ENCODE measurements at regions not wholly inside any gene's neighbourhood (a gene's known extent, or its start where the extent isn't known, plus 50 kb on each side); places are given as distances from the start of the nearest gene placed in this dataset.

- Histone ChIP-seq H3K27me3 (ENCODE audit: insufficient read depth, poor library complexity, severe bottlenecking) (no peaks in the 10 kb centered on the region), H3K27ac (replicated peaks) (no peak overlapping the region), H3K4me3 (replicated peaks; ENCODE audit: insufficient read depth, low read length) (no peak overlapping the region)
- DNase-seq (ENCODE audit: low read depth in 1 of 2, low spot score in 1 of 2), result no peak
- TF ChIP-seq, protein P1, sequence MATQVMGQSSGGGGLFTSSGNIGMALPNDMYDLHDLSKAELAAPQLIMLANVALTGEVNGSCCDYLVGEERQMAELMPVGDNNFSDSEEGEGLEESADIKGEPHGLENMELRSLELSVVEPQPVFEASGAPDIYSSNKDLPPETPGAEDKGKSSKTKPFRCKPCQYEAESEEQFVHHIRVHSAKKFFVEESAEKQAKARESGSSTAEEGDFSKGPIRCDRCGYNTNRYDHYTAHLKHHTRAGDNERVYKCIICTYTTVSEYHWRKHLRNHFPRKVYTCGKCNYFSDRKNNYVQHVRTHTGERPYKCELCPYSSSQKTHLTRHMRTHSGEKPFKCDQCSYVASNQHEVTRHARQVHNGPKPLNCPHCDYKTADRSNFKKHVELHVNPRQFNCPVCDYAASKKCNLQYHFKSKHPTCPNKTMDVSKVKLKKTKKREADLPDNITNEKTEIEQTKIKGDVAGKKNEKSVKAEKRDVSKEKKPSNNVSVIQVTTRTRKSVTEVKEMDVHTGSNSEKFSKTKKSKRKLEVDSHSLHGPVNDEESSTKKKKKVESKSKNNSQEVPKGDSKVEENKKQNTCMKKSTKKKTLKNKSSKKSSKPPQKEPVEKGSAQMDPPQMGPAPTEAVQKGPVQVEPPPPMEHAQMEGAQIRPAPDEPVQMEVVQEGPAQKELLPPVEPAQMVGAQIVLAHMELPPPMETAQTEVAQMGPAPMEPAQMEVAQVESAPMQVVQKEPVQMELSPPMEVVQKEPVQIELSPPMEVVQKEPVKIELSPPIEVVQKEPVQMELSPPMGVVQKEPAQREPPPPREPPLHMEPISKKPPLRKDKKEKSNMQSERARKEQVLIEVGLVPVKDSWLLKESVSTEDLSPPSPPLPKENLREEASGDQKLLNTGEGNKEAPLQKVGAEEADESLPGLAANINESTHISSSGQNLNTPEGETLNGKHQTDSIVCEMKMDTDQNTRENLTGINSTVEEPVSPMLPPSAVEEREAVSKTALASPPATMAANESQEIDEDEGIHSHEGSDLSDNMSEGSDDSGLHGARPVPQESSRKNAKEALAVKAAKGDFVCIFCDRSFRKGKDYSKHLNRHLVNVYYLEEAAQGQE (IDR thresholded peaks at IDR 0.05; ENCODE audit: insufficient replicate concordance, low read depth), result no peak
- TF ChIP-seq SPI1 (IDR thresholded peaks at IDR 0.05; ENCODE audit: borderline replicate concordance, low read depth) (no peak), POLR2AphosphoS5 (IDR thresholded peaks at IDR 0.05; ENCODE audit: low read depth) (no peak), GABPA (IDR thresholded peaks at IDR 0.05; ENCODE audit: low read depth) (no peak), CTCF (IDR thresholded peaks at IDR 0.05; ENCODE audit: insufficient read depth, low read length) (no peak)
Observed at GRCh38 chr4:45663628-45664081, 460.2 kb downstream of the GABRG1 start.

GRCh38 chr4:45663003-45663402 is 460.9 kb downstream of the GABRG1 start:
- no peak overlapping the region for H3K27ac ChIP-seq (replicated peaks)
- no peak overlapping the region for H3K4me3 ChIP-seq (replicated peaks; ENCODE audit: insufficient read depth, low read length)
- no peaks in the 10 kb centered on the region for H3K27me3 ChIP-seq (ENCODE audit: insufficient read depth, poor library complexity, severe bottlenecking)
- no peak for DNase-seq (ENCODE audit: low read depth in 1 of 2, low spot score in 1 of 2)
- TF ChIP-seq SPI1 (IDR thresholded peaks at IDR 0.05; ENCODE audit: borderline replicate concordance, low read depth) (no peak), CTCF (IDR thresholded peaks at IDR 0.05; ENCODE audit: insufficient read depth, low read length) (no peak), POLR2AphosphoS5 (IDR thresholded peaks at IDR 0.05; ENCODE audit: low read depth) (no peak)
- TF ChIP-seq, protein P1 (IDR thresholded peaks at IDR 0.05; ENCODE audit: insufficient replicate concordance, low read depth), result no peak

- no peak overlapping the region for H3K27ac ChIP-seq (replicated peaks)
- no peak for DNase-seq (ENCODE audit: low read depth in 1 of 2, low spot score in 1 of 2)
- H3K4me3 ChIP-seq (replicated peaks; ENCODE audit: insufficient read depth, low read length), result no peak overlapping the region
- TF ChIP-seq SPI1 (IDR thresholded peaks at IDR 0.05; ENCODE audit: borderline replicate concordance, low read depth), result no peak
- TF ChIP-seq CTCF (IDR thresholded peaks at IDR 0.05; ENCODE audit: insufficient read depth, low read length), result no peak
- no peak for TF ChIP-seq GABPA (IDR thresholded peaks at IDR 0.05; ENCODE audit: low read depth)
- TF ChIP-seq, protein P1 (IDR thresholded peaks at IDR 0.05; ENCODE audit: insufficient replicate concordance, low read depth), result no peak
- no peak for TF ChIP-seq POLR2AphosphoS5 (IDR thresholded peaks at IDR 0.05; ENCODE audit: low read depth)
- no peaks in the 10 kb centered on the region for H3K27me3 ChIP-seq (ENCODE audit: insufficient read depth, poor library complexity, severe bottlenecking)
Observed at GRCh38 chr4:45661893-45662292, 462.0 kb downstream of the GABRG1 start.
